ENCODE measurements at regions not wholly inside any gene's neighbourhood (a gene's known extent, or its start where the extent isn't known, plus 50 kb on each side); places are given as distances from the start of the nearest gene placed in this dataset.
"Not testable (repeated sequence)": the region's sequence is repeated elsewhere in the genome, so short reads cannot be mapped to it uniquely, and the experiment has no call there.

GRCh38 chr6:119758385-119758784 is 408.8 kb upstream of the MAN1A1 start:
- DNase-seq: no peak

GRCh38 chr6:119757467-119757866 is 407.9 kb upstream of the MAN1A1 start:
- DNase-seq: no peak

- no peak for DNase-seq
Measured at GRCh38 chr6:119749335-119749734, 399.8 kb upstream of the MAN1A1 start.

GRCh38 chr6:119748535-119748934 is 399.0 kb upstream of the MAN1A1 start:
- DNase-seq: not testable (repeated sequence)

GRCh38 chr6:119742188-119742803 is 392.7 kb upstream of the MAN1A1 start:
- peak; percentile 52 for DNase-seq

GRCh38 chr6:119739769-119740168 is 390.2 kb upstream of the MAN1A1 start:
- DNase-seq: no peak

- DNase-seq: no peak
Measured at GRCh38 chr6:119738425-119738824, 388.9 kb upstream of the MAN1A1 start.

GRCh38 chr6:119736296-119737021 is 386.9 kb upstream of the MAN1A1 start:
- DNase-seq: no peak

- no peak for DNase-seq
Measured at GRCh38 chr6:119735530-119735929, 386.0 kb upstream of the MAN1A1 start.

GRCh38 chr6:119734227-119734626 is 384.7 kb upstream of the MAN1A1 start:
- DNase-seq: no peak

- DNase-seq: no peak
Measured at GRCh38 chr6:119728935-119729334, 379.4 kb upstream of the MAN1A1 start.

- no peak for DNase-seq
Measured at GRCh38 chr6:119728220-119728750, 378.7 kb upstream of the MAN1A1 start.

- DNase-seq: no peak
Measured at GRCh38 chr6:119727504-119728219, 378.1 kb upstream of the MAN1A1 start.

- DNase-seq: not testable (repeated sequence)
Measured at GRCh38 chr6:119726912-119727311, 377.4 kb upstream of the MAN1A1 start.

GRCh38 chr6:119726086-119726485 is 376.5 kb upstream of the MAN1A1 start:
- DNase-seq: no peak

GRCh38 chr6:119720160-119720559 is 370.6 kb upstream of the MAN1A1 start:
- no peak for DNase-seq

GRCh38 chr6:119717942-119718341 is 368.4 kb upstream of the MAN1A1 start:
- DNase-seq: peak in 1 of 2 donors; percentile 2

- DNase-seq: no peak
Measured at GRCh38 chr6:119716668-119717270, 367.2 kb upstream of the MAN1A1 start.

GRCh38 chr6:119713903-119714302 is 364.3 kb upstream of the MAN1A1 start:
- DNase-seq: no peak

GRCh38 chr6:119686644-119687043 is 337.1 kb upstream of the MAN1A1 start:
- no peak for DNase-seq

- no peak for DNase-seq
Measured at GRCh38 chr6:119686240-119686639, 336.7 kb upstream of the MAN1A1 start.

- DNase-seq: no peak
Measured at GRCh38 chr6:119683671-119684070, 334.1 kb upstream of the MAN1A1 start.

- no peak for DNase-seq
Measured at GRCh38 chr6:119683031-119683430, 333.5 kb upstream of the MAN1A1 start.
